C4-2B (cell line): ENCODE measurements at regions not wholly inside any gene's neighbourhood (a gene's known extent, or its start where the extent isn't known, plus 50 kb on each side); places are given as distances from the start of the nearest gene placed in this dataset.

ENCODE experiments used
- H3K27ac ChIP-seq: fragments of 450-650 bp; 2 replicates; pipeline ENCODE4 v1.5.1; 2017
- ZFX ChIP-seq: fragments of 450-650 bp; IDR thresholded peaks from 2 replicates; pipeline ENCODE4 v1.6.1; 2017
- TF ChIP-seq, protein P1 (sequence below): fragments of 450-650 bp; conservative IDR thresholded peaks from 2 replicates; pipeline ENCODE4 v1.5.1; 2017; ENCODE audit warnings: mild to moderate bottlenecking

DNA sequence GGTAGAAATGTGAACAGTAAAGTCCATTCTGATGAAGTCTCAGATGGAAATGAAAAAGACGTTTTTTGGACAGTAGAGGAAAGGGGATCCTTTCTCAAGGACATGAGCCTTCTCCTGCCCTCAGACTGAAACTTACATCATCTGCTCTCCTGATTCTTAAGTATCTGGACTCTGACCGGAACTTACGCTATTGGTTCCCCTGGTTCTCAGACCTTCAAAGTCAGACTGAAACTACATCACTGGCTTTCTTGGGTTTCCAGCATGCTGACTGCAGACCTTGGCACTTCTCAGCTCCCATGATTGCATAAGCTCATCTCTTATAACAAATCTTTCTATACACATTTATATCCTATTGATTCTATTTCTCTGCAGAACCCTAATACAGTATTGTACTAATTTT is 291.0 kb downstream of the SNAPC1 start:
- no peak for TF ChIP-seq ZFX
- TF ChIP-seq, protein P1, sequence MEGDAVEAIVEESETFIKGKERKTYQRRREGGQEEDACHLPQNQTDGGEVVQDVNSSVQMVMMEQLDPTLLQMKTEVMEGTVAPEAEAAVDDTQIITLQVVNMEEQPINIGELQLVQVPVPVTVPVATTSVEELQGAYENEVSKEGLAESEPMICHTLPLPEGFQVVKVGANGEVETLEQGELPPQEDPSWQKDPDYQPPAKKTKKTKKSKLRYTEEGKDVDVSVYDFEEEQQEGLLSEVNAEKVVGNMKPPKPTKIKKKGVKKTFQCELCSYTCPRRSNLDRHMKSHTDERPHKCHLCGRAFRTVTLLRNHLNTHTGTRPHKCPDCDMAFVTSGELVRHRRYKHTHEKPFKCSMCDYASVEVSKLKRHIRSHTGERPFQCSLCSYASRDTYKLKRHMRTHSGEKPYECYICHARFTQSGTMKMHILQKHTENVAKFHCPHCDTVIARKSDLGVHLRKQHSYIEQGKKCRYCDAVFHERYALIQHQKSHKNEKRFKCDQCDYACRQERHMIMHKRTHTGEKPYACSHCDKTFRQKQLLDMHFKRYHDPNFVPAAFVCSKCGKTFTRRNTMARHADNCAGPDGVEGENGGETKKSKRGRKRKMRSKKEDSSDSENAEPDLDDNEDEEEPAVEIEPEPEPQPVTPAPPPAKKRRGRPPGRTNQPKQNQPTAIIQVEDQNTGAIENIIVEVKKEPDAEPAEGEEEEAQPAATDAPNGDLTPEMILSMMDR, result no peak
- no peak overlapping the region for H3K27ac ChIP-seq

DNA sequence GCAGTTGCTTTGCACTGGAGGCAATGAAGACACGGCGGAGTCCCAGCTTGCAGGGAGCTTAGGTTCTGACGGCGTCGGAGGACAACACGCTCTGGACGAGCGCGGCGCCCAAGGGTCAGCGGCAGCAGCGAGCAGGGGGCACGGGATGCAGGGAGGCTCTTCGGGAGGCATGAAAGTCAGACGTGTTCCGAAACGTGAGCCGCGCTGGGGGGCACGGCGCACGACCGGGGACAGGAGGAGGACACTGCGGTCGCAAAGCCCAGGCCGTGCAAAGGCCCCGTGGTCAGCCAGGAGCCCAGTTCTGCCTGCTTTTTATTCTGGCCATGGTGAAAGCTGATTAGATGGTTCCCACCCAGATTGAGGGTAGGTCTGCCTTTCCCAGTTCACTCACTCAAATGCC is 294.6 kb downstream of the SNAPC1 start:
- H3K27ac ChIP-seq, result no peak overlapping the region
- TF ChIP-seq, protein P1, result no peak
- no peak for TF ChIP-seq ZFX

DNA sequence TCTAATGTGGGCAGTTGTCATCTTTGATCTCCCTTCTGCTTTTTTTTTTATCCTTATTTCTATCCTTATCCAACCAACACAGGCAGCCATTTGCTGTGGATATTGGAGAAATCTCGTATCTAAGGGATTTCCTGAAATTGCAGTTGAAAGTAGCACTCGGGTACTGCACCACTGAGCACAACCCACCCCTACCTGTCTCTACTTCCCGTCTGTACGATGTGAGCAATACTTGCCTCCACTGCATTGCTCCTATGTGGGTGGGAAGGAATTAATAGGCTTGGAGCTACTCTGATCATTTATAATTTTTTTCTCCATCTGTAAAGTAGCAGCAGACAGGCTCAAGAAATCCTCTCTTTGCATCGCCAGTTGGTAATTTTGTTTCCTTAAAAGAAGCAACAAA is 300.4 kb downstream of the SNAPC1 start:
- TF ChIP-seq, protein P1, result no peak
- TF ChIP-seq ZFX, result no peak
- no peak overlapping the region for H3K27ac ChIP-seq

- TF ChIP-seq ZFX, result no peak
- TF ChIP-seq, protein P1, result no peak
- no peak overlapping the region for H3K27ac ChIP-seq
Observed at GRCh38 chr14:62064751-62065323, 302.6 kb downstream of the SNAPC1 start.

GRCh38 chr14:62066304-62066703 is 304.1 kb downstream of the SNAPC1 start:
- no peak overlapping the region for H3K27ac ChIP-seq
- TF ChIP-seq ZFX, result no peak
- TF ChIP-seq, protein P1, result no peak

DNA sequence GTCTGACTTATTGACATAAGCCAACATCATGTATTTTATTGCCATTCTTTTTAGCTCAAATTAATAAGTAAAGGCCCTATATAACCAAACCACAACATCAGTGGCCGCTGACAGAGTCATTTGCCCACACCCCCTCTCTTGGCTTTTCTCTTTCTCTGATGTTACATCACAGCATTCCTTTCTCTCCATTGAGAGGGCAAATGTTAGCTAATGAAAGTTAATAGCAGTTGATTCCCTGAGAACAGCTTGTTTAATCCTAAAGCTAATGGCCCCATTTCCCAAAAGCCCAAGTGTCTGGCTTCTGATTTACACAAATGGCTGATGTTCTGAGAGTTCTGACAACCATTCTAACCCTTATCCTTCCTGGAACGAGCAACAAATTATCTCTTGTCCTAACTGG is 308.8 kb downstream of the SNAPC1 start:
- TF ChIP-seq ZFX, result no peak
- TF ChIP-seq, protein P1, result no peak
- no peak overlapping the region for H3K27ac ChIP-seq

DNA sequence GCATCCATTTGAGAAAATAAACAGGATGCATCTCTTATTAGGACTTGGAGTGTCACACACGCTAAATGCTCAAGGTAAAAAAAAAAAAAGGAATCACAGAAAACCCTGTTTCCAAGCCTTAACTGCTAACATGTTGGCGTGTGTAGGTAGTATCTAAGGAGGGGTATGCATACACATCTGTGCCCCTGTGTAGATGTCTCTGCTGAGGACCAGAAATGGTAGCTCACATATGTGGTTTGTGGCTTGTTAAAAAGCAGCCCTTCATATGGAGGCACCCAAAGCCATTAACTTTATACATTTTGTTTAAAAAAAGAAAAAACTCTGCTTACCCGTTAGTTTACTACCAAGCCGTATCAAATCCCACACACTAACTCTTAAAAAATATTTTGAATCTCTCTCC is 314.1 kb downstream of the SNAPC1 start:
- TF ChIP-seq, protein P1, result no peak
- no peak for TF ChIP-seq ZFX
- H3K27ac ChIP-seq, result no peak overlapping the region
